Cardiac fibroblast (primary cell): ENCODE measurements at regions not wholly inside any gene's neighbourhood (a gene's known extent, or its start where the extent isn't known, plus 50 kb on each side); places are given as distances from the start of the nearest gene placed in this dataset.

ENCODE experiments used
- DNase-seq, 2 donors: peaks; one replicate each; pipeline versions ENCODE4 v3.0.0 to v3.0.0-alpha.2; 2010; ENCODE audit warnings: low read depth in 2 of 2
- H3K4me3 ChIP-seq, 2 donors: replicated peaks in 1 of 2; 1 replicate in 1 of 2; 2 replicates in 1 of 2; pipeline ENCODE4 v1.5.1; 2011; ENCODE audit warnings: low read depth in 2 of 2, low read length in 2 of 2, mild to moderate bottlenecking in 2 of 2, moderate library complexity in 1 of 2
- CTCF ChIP-seq: IDR thresholded peaks from one replicate; pipeline ENCODE4 v1.5.1; 2011; ENCODE audit warnings: low read depth, mild to moderate bottlenecking, low read length, inconsistent platforms

- no peak for TF ChIP-seq CTCF
- H3K4me3 ChIP-seq: no peak overlapping the region
- DNase-seq: no peak
These were observed 180.8 kb upstream of the MVB12B start for GRCh38 chr9:126145887-126146253.

- no peak overlapping the region for H3K4me3 ChIP-seq
- peak; percentile 31 for TF ChIP-seq CTCF
- no peak for DNase-seq
These were observed 180.1 kb upstream of the MVB12B start for GRCh38 chr9:126146254-126147145.

GRCh38 chr9:126147186-126147935 lies 179.3 kb upstream of the MVB12B start:
- H3K4me3 ChIP-seq: no peak overlapping the region
- TF ChIP-seq CTCF: no peak
- no peak for DNase-seq

- H3K4me3 ChIP-seq: no peak overlapping the region
- no peak for DNase-seq
- TF ChIP-seq CTCF: no peak
These were observed 178.4 kb upstream of the MVB12B start for GRCh38 chr9:126147936-126148870.

GRCh38 chr9:126148994-126149393 lies 177.6 kb upstream of the MVB12B start:
- no peak for DNase-seq
- TF ChIP-seq CTCF: no peak
- no peak overlapping the region for H3K4me3 ChIP-seq

- no peak for DNase-seq
- no peak for TF ChIP-seq CTCF
- no peak overlapping the region for H3K4me3 ChIP-seq
These were observed 177.0 kb upstream of the MVB12B start for GRCh38 chr9:126149661-126150060.
